ENCODE measurements at regions not wholly inside any gene's neighbourhood (a gene's known extent, or its start where the extent isn't known, plus 50 kb on each side); places are given as distances from the start of the nearest gene placed in this dataset.
"Not testable (repeated sequence)": the region's sequence is repeated elsewhere in the genome, so short reads cannot be mapped to it uniquely, and the experiment has no call there.

- TF ChIP-seq EZH2 (IDR thresholded peaks at IDR 0.05; ENCODE audit: low read length, missing control alignments); CTCF (conservative IDR thresholded peaks at IDR 0.05 in 1 of 2, IDR thresholded peaks at IDR 0.05 in 1 of 2; ENCODE audit: low read depth in 1 of 2, low read length in 2 of 2): not testable (repeated sequence)
These were observed 355.7 kb upstream of the SPATA31A3 start for GRCh38 chr9:67348094-67348493.

All from fibroblast of lung (primary cell).